GM12878 (cell line): ENCODE measurements at regions not wholly inside any gene's neighbourhood (a gene's known extent, or its start where the extent isn't known, plus 50 kb on each side); places are given as distances from the start of the nearest gene placed in this dataset.

Source experiments
- ASH2L ChIP-seq: fragments of 300-600, 200-600 bp; sonication (generic); IDR thresholded peaks from 2 replicates; pipeline ENCODE4 v1.6.1; 2017; ENCODE audit warnings: low read depth, mild to moderate bottlenecking, borderline replicate concordance
- BHLHE40 ChIP-seq, 2 experiments: fragments of 450-650 bp in 1 of 2; IDR thresholded peaks; 2 replicates each; pipeline ENCODE4 v1.6.1; 2011 to 2017; ENCODE audit warnings: low read depth in 2 of 2, borderline replicate concordance in 1 of 2, improper control_type of control experiment in 1 of 2, low read length in 1 of 2, mild to moderate bottlenecking in 1 of 2
- HDGF ChIP-seq: fragments of 450-650 bp; IDR thresholded peaks from 2 replicates; pipeline ENCODE4 v1.6.1; 2016; ENCODE audit warnings: antibody characterized with exemption
- IKZF1 ChIP-seq: fragments of 450-650 bp; conservative IDR thresholded peaks from 2 replicates; pipeline ENCODE4 v1.6.1; 2017; ENCODE audit warnings: antibody characterized with exemption, mild to moderate bottlenecking
- MTA3 ChIP-seq: IDR thresholded peaks from 2 replicates; pipeline ENCODE4 v1.6.1; 2012; ENCODE audit warnings: low read length, inconsistent platforms, borderline replicate concordance
- PAX8 ChIP-seq: fragments of 450-650 bp; IDR thresholded peaks from 2 replicates; pipeline ENCODE4 v1.6.1; 2017; ENCODE audit warnings: mild to moderate bottlenecking, moderate library complexity
- POU2F2 ChIP-seq: IDR thresholded peaks from 3 replicates; pipeline ENCODE4 v1.6.1; 2011; ENCODE audit warnings: low read depth, mild to moderate bottlenecking, low read length, borderline replicate concordance
- SPI1 ChIP-seq: IDR thresholded peaks from 2 replicates; pipeline ENCODE4 v1.6.1; 2011; ENCODE audit warnings: low read depth, mild to moderate bottlenecking, low read length, moderate library complexity, borderline replicate concordance; ENCODE audit not compliant: insufficient read depth
- SUZ12 ChIP-seq: fragments of 200-600 bp; sonication (generic); IDR thresholded peaks from one replicate; pipeline ENCODE4 v1.6.1; 2018; ENCODE audit warnings: antibody characterized with exemption, mild to moderate bottlenecking; ENCODE audit not compliant: unreplicated experiment
- TBL1XR1 ChIP-seq: IDR thresholded peaks from 2 replicates; pipeline ENCODE4 v1.6.1; 2012; ENCODE audit warnings: low read depth, low read length, improper control_type of control experiment
- TCF3 ChIP-seq: IDR thresholded peaks from 2 replicates; pipeline ENCODE4 v1.6.1; 2012; ENCODE audit warnings: low read depth, mild to moderate bottlenecking, low read length, borderline replicate concordance; ENCODE audit not compliant: insufficient read depth
- TF ChIP-seq, protein P1 (sequence below): fragments of 150-350 bp; IDR thresholded peaks from 2 replicates; pipeline ENCODE4 v1.6.1; 2016; ENCODE audit warnings: low read depth, low read length
- TF ChIP-seq, protein P2 (sequence below): fragments of 450-650 bp; IDR thresholded peaks from 2 replicates; pipeline ENCODE4 v1.6.1; 2017; ENCODE audit warnings: mild to moderate bottlenecking, moderate library complexity
- TF ChIP-seq, protein P3 (sequence below): IDR thresholded peaks from 2 replicates; pipeline ENCODE4 v1.6.1; 2011; ENCODE audit warnings: borderline replicate concordance, low read depth, mild to moderate bottlenecking, moderate library complexity, low read length; ENCODE audit not compliant: insufficient read depth, poor library complexity, severe bottlenecking
- TF ChIP-seq, protein P4 (sequence below): fragments of 450-650 bp; IDR thresholded peaks from 2 replicates; pipeline ENCODE4 v1.6.1; 2017; ENCODE audit warnings: mild to moderate bottlenecking, moderate library complexity

DNA sequence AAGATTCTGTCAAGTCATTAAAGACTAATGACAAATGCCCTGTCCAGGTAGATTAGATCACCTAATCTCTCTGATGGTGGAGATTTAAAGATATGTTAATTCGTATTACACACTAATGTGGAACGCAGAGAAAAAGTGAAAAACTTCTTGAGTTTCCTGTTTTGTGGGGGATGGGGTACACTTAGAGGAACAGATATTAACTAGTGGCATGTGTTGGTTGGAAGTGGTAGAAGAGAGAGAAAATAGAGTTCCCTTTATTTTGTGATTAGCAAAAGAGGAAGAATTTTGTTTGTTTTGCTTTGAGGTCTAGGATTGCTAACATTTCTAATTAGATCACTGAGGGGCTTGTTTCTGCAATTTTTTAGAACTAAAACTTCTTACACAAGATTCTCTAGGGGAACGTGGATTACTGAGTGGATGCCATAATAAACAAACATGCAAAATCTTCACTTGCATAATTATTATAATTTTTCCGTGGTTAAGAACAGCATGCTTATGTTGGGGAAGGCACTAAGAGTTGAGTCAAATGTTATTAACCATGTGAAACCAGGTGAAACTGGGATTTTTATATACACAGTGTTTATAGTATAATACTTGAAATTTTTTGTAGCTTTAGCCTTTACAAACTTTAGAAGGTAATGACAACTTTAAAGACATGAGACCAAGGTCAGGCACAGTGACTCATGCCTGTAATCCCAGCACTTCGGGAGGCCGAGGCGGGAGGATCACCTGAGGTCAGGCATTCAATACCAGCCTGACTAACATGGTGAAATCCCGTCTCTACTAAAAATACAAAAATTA is 97.4 kb upstream of the STK17B start (continued):
- TF ChIP-seq, protein P1, sequence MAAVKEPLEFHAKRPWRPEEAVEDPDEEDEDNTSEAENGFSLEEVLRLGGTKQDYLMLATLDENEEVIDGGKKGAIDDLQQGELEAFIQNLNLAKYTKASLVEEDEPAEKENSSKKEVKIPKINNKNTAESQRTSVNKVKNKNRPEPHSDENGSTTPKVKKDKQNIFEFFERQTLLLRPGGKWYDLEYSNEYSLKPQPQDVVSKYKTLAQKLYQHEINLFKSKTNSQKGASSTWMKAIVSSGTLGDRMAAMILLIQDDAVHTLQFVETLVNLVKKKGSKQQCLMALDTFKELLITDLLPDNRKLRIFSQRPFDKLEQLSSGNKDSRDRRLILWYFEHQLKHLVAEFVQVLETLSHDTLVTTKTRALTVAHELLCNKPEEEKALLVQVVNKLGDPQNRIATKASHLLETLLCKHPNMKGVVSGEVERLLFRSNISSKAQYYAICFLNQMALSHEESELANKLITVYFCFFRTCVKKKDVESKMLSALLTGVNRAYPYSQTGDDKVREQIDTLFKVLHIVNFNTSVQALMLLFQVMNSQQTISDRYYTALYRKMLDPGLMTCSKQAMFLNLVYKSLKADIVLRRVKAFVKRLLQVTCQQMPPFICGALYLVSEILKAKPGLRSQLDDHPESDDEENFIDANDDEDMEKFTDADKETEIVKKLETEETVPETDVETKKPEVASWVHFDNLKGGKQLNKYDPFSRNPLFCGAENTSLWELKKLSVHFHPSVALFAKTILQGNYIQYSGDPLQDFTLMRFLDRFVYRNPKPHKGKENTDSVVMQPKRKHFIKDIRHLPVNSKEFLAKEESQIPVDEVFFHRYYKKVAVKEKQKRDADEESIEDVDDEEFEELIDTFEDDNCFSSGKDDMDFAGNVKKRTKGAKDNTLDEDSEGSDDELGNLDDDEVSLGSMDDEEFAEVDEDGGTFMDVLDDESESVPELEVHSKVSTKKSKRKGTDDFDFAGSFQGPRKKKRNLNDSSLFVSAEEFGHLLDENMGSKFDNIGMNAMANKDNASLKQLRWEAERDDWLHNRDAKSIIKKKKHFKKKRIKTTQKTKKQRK: no peak
- TF ChIP-seq, protein P2, sequence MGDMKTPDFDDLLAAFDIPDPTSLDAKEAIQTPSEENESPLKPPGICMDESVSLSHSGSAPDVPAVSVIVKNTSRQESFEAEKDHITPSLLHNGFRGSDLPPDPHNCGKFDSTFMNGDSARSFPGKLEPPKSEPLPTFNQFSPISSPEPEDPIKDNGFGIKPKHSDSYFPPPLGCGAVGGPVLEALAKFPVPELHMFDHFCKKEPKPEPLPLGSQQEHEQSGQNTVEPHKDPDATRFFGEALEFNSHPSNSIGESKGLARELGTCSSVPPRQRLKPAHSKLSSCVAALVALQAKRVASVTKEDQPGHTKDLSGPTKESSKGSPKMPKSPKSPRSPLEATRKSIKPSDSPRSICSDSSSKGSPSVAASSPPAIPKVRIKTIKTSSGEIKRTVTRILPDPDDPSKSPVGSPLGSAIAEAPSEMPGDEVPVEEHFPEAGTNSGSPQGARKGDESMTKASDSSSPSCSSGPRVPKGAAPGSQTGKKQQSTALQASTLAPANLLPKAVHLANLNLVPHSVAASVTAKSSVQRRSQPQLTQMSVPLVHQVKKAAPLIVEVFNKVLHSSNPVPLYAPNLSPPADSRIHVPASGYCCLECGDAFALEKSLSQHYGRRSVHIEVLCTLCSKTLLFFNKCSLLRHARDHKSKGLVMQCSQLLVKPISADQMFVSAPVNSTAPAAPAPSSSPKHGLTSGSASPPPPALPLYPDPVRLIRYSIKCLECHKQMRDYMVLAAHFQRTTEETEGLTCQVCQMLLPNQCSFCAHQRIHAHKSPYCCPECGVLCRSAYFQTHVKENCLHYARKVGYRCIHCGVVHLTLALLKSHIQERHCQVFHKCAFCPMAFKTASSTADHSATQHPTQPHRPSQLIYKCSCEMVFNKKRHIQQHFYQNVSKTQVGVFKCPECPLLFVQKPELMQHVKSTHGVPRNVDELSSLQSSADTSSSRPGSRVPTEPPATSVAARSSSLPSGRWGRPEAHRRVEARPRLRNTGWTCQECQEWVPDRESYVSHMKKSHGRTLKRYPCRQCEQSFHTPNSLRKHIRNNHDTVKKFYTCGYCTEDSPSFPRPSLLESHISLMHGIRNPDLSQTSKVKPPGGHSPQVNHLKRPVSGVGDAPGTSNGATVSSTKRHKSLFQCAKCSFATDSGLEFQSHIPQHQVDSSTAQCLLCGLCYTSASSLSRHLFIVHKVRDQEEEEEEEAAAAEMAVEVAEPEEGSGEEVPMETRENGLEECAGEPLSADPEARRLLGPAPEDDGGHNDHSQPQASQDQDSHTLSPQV: 0 out of 2 replicates have a peak, but pooled peaks have one; percentile 19
- TF ChIP-seq SPI1 (peak; percentile 55; the same call in 1 of the 2 replicates), TBL1XR1 (no peak), POU2F2 (no peak), MTA3 (peak; percentile 43; the same call in 1 of the 2 replicates), IKZF1 (no peak; the same call in 1 of the 2 replicates), PAX8 (no peak), TCF3 (no peak), SUZ12 (no peak), HDGF (no peak), ASH2L (no peak), BHLHE40 (IDR thresholded peaks at IDR 0.05; ENCODE audit: borderline replicate concordance in 1 of 2, low read depth in 2 of 2, low read length in 1 of 2) (no peak; a peak in 1 of 4 replicates)
- TF ChIP-seq, protein P3, sequence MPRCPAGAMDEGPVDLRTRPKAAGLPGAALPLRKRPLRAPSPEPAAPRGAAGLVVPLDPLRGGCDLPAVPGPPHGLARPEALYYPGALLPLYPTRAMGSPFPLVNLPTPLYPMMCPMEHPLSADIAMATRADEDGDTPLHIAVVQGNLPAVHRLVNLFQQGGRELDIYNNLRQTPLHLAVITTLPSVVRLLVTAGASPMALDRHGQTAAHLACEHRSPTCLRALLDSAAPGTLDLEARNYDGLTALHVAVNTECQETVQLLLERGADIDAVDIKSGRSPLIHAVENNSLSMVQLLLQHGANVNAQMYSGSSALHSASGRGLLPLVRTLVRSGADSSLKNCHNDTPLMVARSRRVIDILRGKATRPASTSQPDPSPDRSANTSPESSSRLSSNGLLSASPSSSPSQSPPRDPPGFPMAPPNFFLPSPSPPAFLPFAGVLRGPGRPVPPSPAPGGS: no peak
- TF ChIP-seq, protein P4, sequence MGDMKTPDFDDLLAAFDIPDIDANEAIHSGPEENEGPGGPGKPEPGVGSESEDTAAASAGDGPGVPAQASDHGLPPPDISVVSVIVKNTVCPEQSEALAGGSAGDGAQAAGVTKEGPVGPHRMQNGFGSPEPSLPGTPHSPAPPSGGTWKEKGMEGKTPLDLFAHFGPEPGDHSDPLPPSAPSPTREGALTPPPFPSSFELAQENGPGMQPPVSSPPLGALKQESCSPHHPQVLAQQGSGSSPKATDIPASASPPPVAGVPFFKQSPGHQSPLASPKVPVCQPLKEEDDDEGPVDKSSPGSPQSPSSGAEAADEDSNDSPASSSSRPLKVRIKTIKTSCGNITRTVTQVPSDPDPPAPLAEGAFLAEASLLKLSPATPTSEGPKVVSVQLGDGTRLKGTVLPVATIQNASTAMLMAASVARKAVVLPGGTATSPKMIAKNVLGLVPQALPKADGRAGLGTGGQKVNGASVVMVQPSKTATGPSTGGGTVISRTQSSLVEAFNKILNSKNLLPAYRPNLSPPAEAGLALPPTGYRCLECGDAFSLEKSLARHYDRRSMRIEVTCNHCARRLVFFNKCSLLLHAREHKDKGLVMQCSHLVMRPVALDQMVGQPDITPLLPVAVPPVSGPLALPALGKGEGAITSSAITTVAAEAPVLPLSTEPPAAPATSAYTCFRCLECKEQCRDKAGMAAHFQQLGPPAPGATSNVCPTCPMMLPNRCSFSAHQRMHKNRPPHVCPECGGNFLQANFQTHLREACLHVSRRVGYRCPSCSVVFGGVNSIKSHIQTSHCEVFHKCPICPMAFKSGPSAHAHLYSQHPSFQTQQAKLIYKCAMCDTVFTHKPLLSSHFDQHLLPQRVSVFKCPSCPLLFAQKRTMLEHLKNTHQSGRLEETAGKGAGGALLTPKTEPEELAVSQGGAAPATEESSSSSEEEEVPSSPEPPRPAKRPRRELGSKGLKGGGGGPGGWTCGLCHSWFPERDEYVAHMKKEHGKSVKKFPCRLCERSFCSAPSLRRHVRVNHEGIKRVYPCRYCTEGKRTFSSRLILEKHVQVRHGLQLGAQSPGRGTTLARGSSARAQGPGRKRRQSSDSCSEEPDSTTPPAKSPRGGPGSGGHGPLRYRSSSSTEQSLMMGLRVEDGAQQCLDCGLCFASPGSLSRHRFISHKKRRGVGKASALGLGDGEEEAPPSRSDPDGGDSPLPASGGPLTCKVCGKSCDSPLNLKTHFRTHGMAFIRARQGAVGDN: 0 out of 2 replicates have a peak, but pooled peaks have one; percentile 7
